NT2/D1 (cell line): ENCODE measurements at regions not wholly inside any gene's neighbourhood (a gene's known extent, or its start where the extent isn't known, plus 50 kb on each side); places are given as distances from the start of the nearest gene placed in this dataset.

Experiments
- SUZ12 ChIP-seq: IDR thresholded peaks from 2 replicates; pipeline ENCODE4 v1.6.1; 2011; ENCODE audit not compliant: insufficient read length, insufficient read depth; ENCODE audit errors: extremely low read depth
- YY1 ChIP-seq: IDR thresholded peaks from 2 replicates; pipeline ENCODE4 v1.6.1; 2011; ENCODE audit not compliant: insufficient read length, insufficient read depth
- ZNF274 ChIP-seq: IDR thresholded peaks from 2 replicates; pipeline ENCODE4 v1.6.1; 2011; ENCODE audit warnings: mild to moderate bottlenecking, low read depth, low read length

DNA sequence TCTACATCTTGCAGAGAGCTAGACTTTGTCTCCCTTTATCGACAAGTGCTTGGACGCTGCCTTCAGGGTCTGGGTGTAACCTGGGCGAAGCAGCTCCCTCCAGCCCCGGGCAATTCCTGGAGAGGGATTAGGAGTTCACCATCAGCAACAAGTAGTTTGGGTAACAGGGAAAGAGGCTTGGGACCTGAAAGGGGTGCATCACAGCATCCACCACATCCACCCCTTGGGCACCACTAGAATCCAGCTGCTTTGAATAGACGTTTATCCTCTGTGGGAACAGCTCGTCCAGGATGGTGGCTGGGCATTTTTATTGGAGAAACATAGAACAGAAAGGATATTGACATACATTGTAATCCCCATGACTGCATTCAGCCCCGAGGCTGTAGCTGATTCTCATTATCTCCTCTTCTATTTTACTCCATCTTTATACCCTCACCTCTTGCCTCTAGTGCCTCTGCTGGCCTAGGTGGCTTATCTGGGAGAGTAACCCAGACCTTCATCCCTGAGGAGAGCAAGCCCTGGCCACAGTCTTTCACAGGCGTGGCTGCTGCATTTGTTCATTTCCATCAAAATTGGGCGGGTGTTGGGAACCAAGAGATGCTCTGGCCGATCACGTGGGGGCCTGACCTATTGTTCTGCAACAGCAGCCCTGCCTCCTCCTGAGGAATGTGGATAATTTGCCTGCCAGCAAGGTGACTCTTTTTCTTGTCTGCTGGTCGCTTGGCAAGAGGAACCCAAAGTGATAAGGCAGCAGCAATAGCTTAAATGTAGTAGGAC is 109.2 kb upstream of the RALGAPA2 start:
- TF ChIP-seq ZNF274 (no peak), YY1 (no peak), SUZ12 (no peak)
